Esophagus (tissue), 2 donors: ENCODE measurements at regions not wholly inside any gene's neighbourhood (a gene's known extent, or its start where the extent isn't known, plus 50 kb on each side); places are given as distances from the start of the nearest gene placed in this dataset.

Source experiments
- H3K27ac ChIP-seq, 2 donors: one replicate each; pipeline ENCODE4 v1.5.1; 2013; ENCODE audit warnings: low read depth in 2 of 2, mild to moderate bottlenecking in 2 of 2, inconsistent platforms in 1 of 2, low read length in 1 of 2, moderate library complexity in 1 of 2
- H3K27me3 ChIP-seq, 2 donors: one replicate each; pipeline ENCODE4 v1.6.1; 2013; ENCODE audit warnings: low read length in 2 of 2, control low read depth in 1 of 2, mild to moderate bottlenecking in 1 of 2; ENCODE audit not compliant: insufficient read depth in 2 of 2, control insufficient read depth in 1 of 2
- H3K36me3 ChIP-seq, 2 donors: one replicate each; pipeline ENCODE4 v1.6.1; 2013; ENCODE audit warnings: low read length in 1 of 2; ENCODE audit not compliant: control insufficient read depth in 2 of 2, insufficient read depth in 2 of 2
- H3K4me1 ChIP-seq, 2 donors: one replicate each; pipeline ENCODE4 v1.6.1; 2013; ENCODE audit warnings: low read length in 1 of 2; ENCODE audit not compliant: control insufficient read depth in 2 of 2, insufficient read depth in 2 of 2
- H3K4me3 ChIP-seq, 2 donors: one replicate each; pipeline ENCODE4 v1.5.1; 2013; ENCODE audit warnings: low read length in 2 of 2, mild to moderate bottlenecking in 2 of 2, low read depth in 1 of 2, moderate library complexity in 1 of 2
- H3K9me3 ChIP-seq, 2 donors: one replicate each; pipeline ENCODE4 v1.6.1; 2013; ENCODE audit warnings: mild to moderate bottlenecking in 2 of 2, low read depth in 1 of 2, low read length in 1 of 2, moderate library complexity in 1 of 2; ENCODE audit not compliant: control insufficient read depth in 2 of 2, insufficient read depth in 1 of 2
- WGBS, 2 donors: extraction: QIAGEN DNeasy Blood & Tissue Kit; methylation state at CpG; one replicate each; pipeline ENCODE4 v1.1.7; 2013; 5-methylcytosine and 5-hydroxymethylcytosine counted together
- donor health status: healthy with polysubstance abuse.
- donor health status: Bipolar disorder and iron deficiency.

- H3K4me1 ChIP-seq = peaks cover 0 to 6% of the 10 kb centered on the region in 2 donors
- no peak overlapping the region for H3K4me3 ChIP-seq
- WGBS, 2 donors = 87 to 90% methylated on average over 43 of the region's 43 CpGs
- H3K27ac ChIP-seq = no peak overlapping the region
- H3K9me3 ChIP-seq = peaks cover 0 to 2% of the 10 kb centered on the region in 2 donors
- H3K27me3 ChIP-seq = no peaks in the 10 kb centered on the region
- H3K36me3 ChIP-seq = no peaks in the 10 kb centered on the region
Observed at GRCh38 chr2:241986836-241987641, 117.5 kb downstream of the RTP5 start.

- Histone ChIP-seq H3K9me3 (peaks cover 0 to 2% of the 10 kb centered on the region in 2 donors), H3K27me3 (no peaks in the 10 kb centered on the region), H3K27ac (no peak overlapping the region), H3K4me1 (peaks cover 0 to 5% of the 10 kb centered on the region in 2 donors), H3K4me3 (no peak overlapping the region), H3K36me3 (no peaks in the 10 kb centered on the region)
- 87 to 91% methylated on average over 24 of the region's 24 CpGs for WGBS, 2 donors
Observed at GRCh38 chr2:241987726-241988125, 118.2 kb downstream of the RTP5 start.

DNA sequence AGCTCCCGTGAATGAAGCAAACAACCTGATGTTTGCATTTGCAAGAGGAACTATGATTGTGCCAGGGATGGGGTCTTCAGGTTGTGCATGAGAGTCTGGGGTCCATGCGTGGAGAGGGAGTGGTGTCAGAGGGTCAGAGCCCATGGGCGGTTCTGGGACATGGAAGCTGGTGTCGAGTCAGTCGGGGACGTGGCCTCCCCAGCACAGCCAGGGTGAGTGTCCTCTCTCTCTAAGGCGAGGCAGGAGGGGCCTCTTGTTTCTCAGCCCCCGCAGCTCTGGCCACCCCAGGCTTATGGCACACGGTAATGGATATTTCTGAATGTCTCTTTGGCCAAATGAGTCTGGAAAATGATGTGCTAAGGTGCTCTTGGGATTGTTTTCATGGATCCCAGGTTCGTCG lies 118.6 kb downstream of the RTP5 start:
- Histone ChIP-seq H3K9me3 (peaks cover 0 to 2% of the 10 kb centered on the region in 2 donors), H3K4me1 (peaks cover 0 to 1% of the 10 kb centered on the region in 2 donors), H3K27ac (no peak overlapping the region), H3K36me3 (no peaks in the 10 kb centered on the region), H3K27me3 (no peaks in the 10 kb centered on the region), H3K4me3 (no peak overlapping the region)
- 94 to 95% methylated on average over 11 of the region's 11 CpGs for WGBS, 2 donors

DNA sequence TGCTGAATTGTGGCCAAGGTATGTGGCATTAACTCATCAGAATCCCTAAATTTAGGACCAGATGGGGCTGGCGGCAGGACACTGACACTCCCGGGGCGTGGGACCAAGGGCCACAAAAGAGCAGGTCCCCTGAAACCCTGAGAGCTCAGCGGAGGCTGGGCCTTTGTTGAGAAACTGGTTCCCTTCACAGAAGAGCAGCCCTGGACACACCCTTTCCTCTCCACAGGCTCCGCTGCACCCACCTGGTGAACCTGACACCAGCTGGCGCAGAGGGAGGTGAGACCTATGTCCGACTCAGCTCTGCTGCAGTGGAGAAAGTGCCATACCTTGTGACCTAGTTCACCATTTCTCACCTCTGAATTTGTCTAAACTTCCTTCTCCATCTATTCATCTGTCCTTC lies 119.5 kb downstream of the RTP5 start:
- H3K36me3 ChIP-seq = no peaks in the 10 kb centered on the region
- no peak overlapping the region for H3K4me3 ChIP-seq
- no peaks in the 10 kb centered on the region for H3K27me3 ChIP-seq
- H3K4me1 ChIP-seq = no peaks in the 10 kb centered on the region
- no peak overlapping the region for H3K27ac ChIP-seq
- 77 to 84% methylated on average over 7 of the region's 7 CpGs for whole genome bisulfite sequencing, 2 donors
- H3K9me3 ChIP-seq = peaks cover 0 to 2% of the 10 kb centered on the region in 2 donors

- 84 to 85% methylated on average over 2 of the region's 2 CpGs for WGBS, 2 donors
- no peaks in the 10 kb centered on the region for H3K27me3 ChIP-seq
- no peak overlapping the region for H3K27ac ChIP-seq
- peaks cover 0 to 2% of the 10 kb centered on the region in 2 donors for H3K9me3 ChIP-seq
- H3K4me1 ChIP-seq = no peaks in the 10 kb centered on the region
- H3K36me3 ChIP-seq = no peaks in the 10 kb centered on the region
- no peak overlapping the region for H3K4me3 ChIP-seq
Observed at GRCh38 chr2:241990466-241990865, 120.9 kb downstream of the RTP5 start.

DNA sequence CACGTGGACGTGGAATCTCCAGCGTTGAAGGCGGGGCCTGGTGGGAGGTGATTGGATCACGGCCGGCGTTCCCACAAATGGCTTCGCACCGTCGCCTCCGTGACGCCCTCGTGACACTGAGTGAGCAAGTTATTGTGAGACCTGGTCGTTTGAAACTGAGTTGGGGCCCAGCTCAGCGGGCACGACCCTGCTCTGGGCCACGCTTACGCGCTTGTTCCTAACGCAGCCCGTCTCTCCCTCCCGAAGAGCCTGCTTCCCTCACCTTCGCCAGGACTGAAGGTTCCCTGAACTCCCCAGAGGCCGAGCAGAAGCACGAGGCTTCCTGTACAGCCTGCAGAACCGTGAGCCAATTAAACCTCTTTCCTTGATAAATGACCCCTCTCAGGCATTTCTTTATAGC lies 121.8 kb downstream of the RTP5 start:
- Histone ChIP-seq H3K9me3 (peaks cover 0 to 2% of the 10 kb centered on the region in 2 donors), H3K27ac (no peak overlapping the region), H3K27me3 (no peaks in the 10 kb centered on the region), H3K4me1 (no peaks in the 10 kb centered on the region), H3K4me3 (no peak overlapping the region), H3K36me3 (no peaks in the 10 kb centered on the region)
- 91% methylated on average over 26 of the region's 26 CpGs for WGBS, 2 donors

- Histone ChIP-seq H3K9me3 (peaks cover 0 to 2% of the 10 kb centered on the region in 2 donors), H3K4me3 (no peak overlapping the region), H3K27me3 (no peaks in the 10 kb centered on the region), H3K27ac (no peak overlapping the region), H3K4me1 (no peaks in the 10 kb centered on the region), H3K36me3 (no peaks in the 10 kb centered on the region)
- 84 to 87% methylated on average over 14 of the region's 14 CpGs for whole genome bisulfite sequencing, 2 donors
Observed at GRCh38 chr2:241992753-241993152, 123.2 kb downstream of the RTP5 start.

DNA sequence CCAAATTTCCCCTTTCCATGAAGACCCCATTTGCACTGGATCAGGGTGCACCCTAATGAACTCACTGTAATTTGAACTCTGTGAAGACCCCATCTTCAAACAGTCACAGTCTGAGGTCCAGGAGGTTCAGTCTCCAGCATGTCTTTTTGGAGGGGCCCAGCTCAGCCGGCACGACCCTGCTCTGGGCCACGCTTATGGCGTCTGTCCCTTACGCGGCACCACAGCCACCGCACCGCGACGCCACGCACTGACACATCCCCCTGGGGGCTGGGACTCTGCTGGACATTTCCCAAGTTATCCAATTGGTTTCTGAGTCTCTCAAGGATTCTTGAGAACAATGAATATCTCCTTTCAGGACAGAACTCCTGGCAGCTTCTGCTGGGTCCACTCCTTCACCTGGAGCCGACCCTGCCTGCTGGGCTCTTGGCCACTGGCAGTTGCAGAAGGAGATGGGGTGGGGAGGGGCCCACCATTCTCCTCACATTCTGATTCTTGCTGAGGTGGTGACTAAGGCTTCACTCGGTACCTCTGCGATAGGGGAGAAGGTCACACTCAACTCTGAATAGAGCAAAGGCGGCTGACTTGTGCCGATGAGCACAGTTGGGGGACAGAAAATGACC lies 124.0 kb downstream of the RTP5 start:
- WGBS, 2 donors = 95 to 96% methylated on average over 16 of the region's 16 CpGs
- no peaks in the 10 kb centered on the region for H3K36me3 ChIP-seq

DNA sequence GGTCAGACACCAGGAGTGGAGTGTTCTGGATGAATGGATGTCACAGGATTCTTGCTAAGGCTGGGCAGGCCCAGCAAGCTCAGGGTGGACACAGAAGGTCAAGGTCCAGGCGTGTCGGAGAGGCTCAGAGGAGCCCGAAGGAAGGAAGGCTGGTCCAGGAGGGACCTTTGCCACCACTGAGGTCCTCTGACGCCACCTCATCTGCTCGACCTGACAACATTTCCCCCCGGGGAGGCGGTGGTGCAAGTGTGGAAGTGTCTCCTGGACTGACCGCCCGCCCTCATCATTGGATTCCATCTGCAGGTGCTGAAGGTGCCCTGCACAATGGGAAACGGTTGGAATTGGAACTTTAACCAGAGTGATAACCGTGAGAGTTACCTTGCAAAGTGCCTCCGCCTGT lies 124.6 kb downstream of the RTP5 start:
- Histone ChIP-seq H3K27ac (no peak overlapping the region), H3K4me3 (no peak overlapping the region), H3K27me3 (no peaks in the 10 kb centered on the region), H3K9me3 (peaks cover 0 to 2% of the 10 kb centered on the region in 2 donors), H3K36me3 (no peaks in the 10 kb centered on the region), H3K4me1 (no peaks in the 10 kb centered on the region)
- 88 to 93% methylated on average over 12 of the region's 12 CpGs for WGBS, 2 donors

More for the DNA sequence above, 124.0 kb downstream of the RTP5 start:
- Histone ChIP-seq H3K27me3 (no peaks in the 10 kb centered on the region), H3K27ac (no peak overlapping the region), H3K4me1 (no peaks in the 10 kb centered on the region), H3K4me3 (no peak overlapping the region), H3K9me3 (peaks cover 0 to 2% of the 10 kb centered on the region in 2 donors)
